Keratinocyte (primary cell): ENCODE measurements at regions not wholly inside any gene's neighbourhood (a gene's known extent, or its start where the extent isn't known, plus 50 kb on each side); places are given as distances from the start of the nearest gene placed in this dataset.
"Not testable (repeated sequence)": the region's sequence is repeated elsewhere in the genome, so short reads cannot be mapped to it uniquely, and the experiment has no call there.

Experiments used
- DNase-seq: peaks from one replicate; pipeline ENCODE4 v3.0.0-alpha.2; 2011; ENCODE audit warnings: low read depth, missing footprints, low spot score
- FAIRE-seq: peaks from 2 replicates; lab custom pipeline; 2011; peaks lifted over from hg19 to GRCh38; lab: Jason Lieb, UNC
- H2AFZ ChIP-seq: 2 replicates; pipeline ENCODE4 v1.6.0; 2012; ENCODE audit warnings: low read length, control low read depth, inconsistent platforms; ENCODE audit not compliant: control insufficient read depth
- H3K27ac ChIP-seq: 2 replicates; pipeline ENCODE4 v1.5.1; 2011; ENCODE audit warnings: low read length; ENCODE audit not compliant: control insufficient read depth, insufficient read depth
- H3K27me3 ChIP-seq: 3 replicates; pipeline ENCODE4 v1.6.0; 2011; ENCODE audit warnings: low read length; ENCODE audit not compliant: control insufficient read depth, insufficient read depth; ENCODE audit errors: extremely low read depth
- H3K36me3 ChIP-seq, 2 experiments: 2 replicates in 1 of 2; 3 replicates in 1 of 2; pipeline ENCODE4 v1.5.1; 2011; ENCODE audit warnings: low read length in 2 of 2, mild to moderate bottlenecking in 1 of 2; ENCODE audit not compliant: control insufficient read depth in 2 of 2, insufficient read depth in 2 of 2; ENCODE audit errors: extremely low read depth in 1 of 2
- H3K4me1 ChIP-seq: 3 replicates; pipeline ENCODE4 v1.5.1; 2011; ENCODE audit warnings: low read length; ENCODE audit not compliant: control insufficient read depth, insufficient read depth; ENCODE audit errors: extremely low read depth
- H3K4me2 ChIP-seq: 3 replicates; pipeline ENCODE4 v1.6.0; 2011; ENCODE audit warnings: low read depth, low read length; ENCODE audit not compliant: control insufficient read depth, insufficient read depth; ENCODE audit errors: extremely low read depth
- H3K4me3 ChIP-seq, 3 experiments: fragments of 200-600 bp in 1 of 3; sonication (generic) in 1 of 3; 2 replicates in 2 of 3; 3 replicates in 1 of 3; pipeline ENCODE4 v1.5.1; 2011 to 2016; ENCODE audit warnings: low read length in 3 of 3, mild to moderate bottlenecking in 3 of 3, control low read depth in 2 of 3, inconsistent platforms in 1 of 3, low read depth in 1 of 3, mixed read lengths in 1 of 3, mixed run types in 1 of 3, moderate library complexity in 1 of 3; ENCODE audit not compliant: control insufficient read depth in 2 of 3, insufficient read depth in 2 of 3; ENCODE audit errors: extremely low read depth in 1 of 3
- H3K79me2 ChIP-seq: 2 replicates; pipeline ENCODE4 v1.6.0; 2012; ENCODE audit warnings: low read length; ENCODE audit not compliant: control insufficient read depth, insufficient read depth
- H3K9ac ChIP-seq: 3 replicates; pipeline ENCODE4 v1.6.0; 2011; ENCODE audit warnings: low read length; ENCODE audit not compliant: control insufficient read depth, insufficient read depth; ENCODE audit errors: extremely low read depth
- H3K9me1 ChIP-seq: 3 replicates; pipeline ENCODE4 v1.6.0; 2011; ENCODE audit warnings: low read length; ENCODE audit not compliant: control insufficient read depth, insufficient read depth; ENCODE audit errors: extremely low read depth
- H3K9me3 ChIP-seq: 2 replicates; pipeline ENCODE4 v1.5.1; 2012; ENCODE audit warnings: low read depth, low read length; ENCODE audit not compliant: control insufficient read depth
- H4K20me1 ChIP-seq: 3 replicates; pipeline ENCODE4 v1.6.0; 2011; ENCODE audit warnings: low read length; ENCODE audit not compliant: control insufficient read depth, insufficient read depth; ENCODE audit errors: extremely low read depth
- EZH2 ChIP-seq: IDR thresholded peaks from one replicate; pipeline ENCODE4 v1.6.1; 2012; ENCODE audit warnings: inconsistent platforms, mild to moderate bottlenecking, low read length, moderate library complexity
- dilution Hi-C: fragments of 300-500 bp; cut with MboI; formaldehyde crosslinking; loops from one replicate; pipeline ENCODE4 v1.7.0; 2020; ENCODE audit warnings: low sequenced_read_pairs; ENCODE audit not compliant: extremely low pct_ligation_motif_present
- TF ChIP-seq, protein P1 (sequence below), 3 experiments: IDR thresholded peaks in 1 of 3; conservative IDR thresholded peaks in 1 of 3; optimal IDR thresholded peaks in 1 of 3; 2 replicates in 2 of 3; 3 replicates in 1 of 3; pipeline versions ENCODE3 to v1.5.1; 2011; ENCODE audit warnings: low read length in 3 of 3, mild to moderate bottlenecking in 3 of 3, moderate library complexity in 2 of 3, control low read depth in 1 of 3, inconsistent platforms in 1 of 3; ENCODE audit not compliant: insufficient read depth in 2 of 3; ENCODE audit errors: extremely low read depth in 1 of 3

DNA sequence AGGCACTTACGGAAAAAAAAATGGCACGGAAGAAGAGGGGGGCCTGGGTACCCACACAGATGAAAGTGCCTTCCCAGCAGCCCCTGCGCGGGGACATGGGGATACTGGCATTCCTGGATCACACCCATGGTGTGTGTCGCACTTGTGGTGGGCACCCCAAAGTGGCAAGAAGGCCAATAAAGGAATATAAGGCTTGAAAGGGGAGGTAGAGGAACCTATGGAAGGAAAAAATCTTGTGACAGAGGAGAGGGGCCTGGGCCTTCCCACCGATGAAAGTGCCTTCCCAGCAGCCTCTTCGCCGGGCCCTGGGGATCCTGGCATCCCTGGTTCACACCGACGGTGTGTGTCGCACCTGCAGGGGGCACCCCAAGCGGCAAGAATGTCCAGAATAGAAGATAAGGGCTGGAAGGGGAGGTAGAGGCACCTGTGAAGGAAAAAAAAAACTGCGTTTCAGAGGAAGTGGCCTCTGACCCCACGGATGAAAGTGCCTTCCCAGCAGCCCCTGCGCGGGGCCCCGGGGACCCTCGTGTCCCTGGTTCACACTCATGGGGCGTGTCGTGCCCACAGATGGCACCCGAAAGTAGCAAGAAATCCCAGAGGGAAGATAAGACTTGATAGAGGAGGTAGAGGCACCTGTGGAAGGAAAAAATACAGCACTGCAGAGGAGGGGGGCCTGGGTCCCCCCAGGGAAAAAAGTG, 284.0 kb downstream of the ALG10 start:
- dilution Hi-C loops: no loop called here
- TF ChIP-seq, protein P1, sequence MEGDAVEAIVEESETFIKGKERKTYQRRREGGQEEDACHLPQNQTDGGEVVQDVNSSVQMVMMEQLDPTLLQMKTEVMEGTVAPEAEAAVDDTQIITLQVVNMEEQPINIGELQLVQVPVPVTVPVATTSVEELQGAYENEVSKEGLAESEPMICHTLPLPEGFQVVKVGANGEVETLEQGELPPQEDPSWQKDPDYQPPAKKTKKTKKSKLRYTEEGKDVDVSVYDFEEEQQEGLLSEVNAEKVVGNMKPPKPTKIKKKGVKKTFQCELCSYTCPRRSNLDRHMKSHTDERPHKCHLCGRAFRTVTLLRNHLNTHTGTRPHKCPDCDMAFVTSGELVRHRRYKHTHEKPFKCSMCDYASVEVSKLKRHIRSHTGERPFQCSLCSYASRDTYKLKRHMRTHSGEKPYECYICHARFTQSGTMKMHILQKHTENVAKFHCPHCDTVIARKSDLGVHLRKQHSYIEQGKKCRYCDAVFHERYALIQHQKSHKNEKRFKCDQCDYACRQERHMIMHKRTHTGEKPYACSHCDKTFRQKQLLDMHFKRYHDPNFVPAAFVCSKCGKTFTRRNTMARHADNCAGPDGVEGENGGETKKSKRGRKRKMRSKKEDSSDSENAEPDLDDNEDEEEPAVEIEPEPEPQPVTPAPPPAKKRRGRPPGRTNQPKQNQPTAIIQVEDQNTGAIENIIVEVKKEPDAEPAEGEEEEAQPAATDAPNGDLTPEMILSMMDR (optimal IDR thresholded peaks at IDR 0.05 in 1 of 3, IDR thresholded peaks at IDR 0.05 in 1 of 3, conservative IDR thresholded peaks at IDR 0.05 in 1 of 3; ENCODE audit: extremely low read depth in 1 of 3, insufficient read depth in 2 of 3, low read length in 3 of 3): no peak
- no peak for TF ChIP-seq EZH2
- no peak overlapping the region for H3K4me3 ChIP-seq
- peaks cover 12% of the 10 kb centered on the region for H3K9me3 ChIP-seq
- no peak overlapping the region for H3K9ac ChIP-seq
- no peaks in the 10 kb centered on the region for H3K36me3 ChIP-seq
- no peaks in the 10 kb centered on the region for H3K9me1 ChIP-seq
- no peak overlapping the region for H3K27ac ChIP-seq
- H3K4me2 ChIP-seq: no peak overlapping the region
- DNase-seq: no peak
- FAIRE-seq: no peak
- H3K79me2 ChIP-seq: no peaks in the 10 kb centered on the region
- H4K20me1 ChIP-seq: no peaks in the 10 kb centered on the region
- H3K27me3 ChIP-seq: no peaks in the 10 kb centered on the region
- no peak overlapping the region for H2AFZ ChIP-seq
- no peaks in the 10 kb centered on the region for H3K4me1 ChIP-seq

DNA sequence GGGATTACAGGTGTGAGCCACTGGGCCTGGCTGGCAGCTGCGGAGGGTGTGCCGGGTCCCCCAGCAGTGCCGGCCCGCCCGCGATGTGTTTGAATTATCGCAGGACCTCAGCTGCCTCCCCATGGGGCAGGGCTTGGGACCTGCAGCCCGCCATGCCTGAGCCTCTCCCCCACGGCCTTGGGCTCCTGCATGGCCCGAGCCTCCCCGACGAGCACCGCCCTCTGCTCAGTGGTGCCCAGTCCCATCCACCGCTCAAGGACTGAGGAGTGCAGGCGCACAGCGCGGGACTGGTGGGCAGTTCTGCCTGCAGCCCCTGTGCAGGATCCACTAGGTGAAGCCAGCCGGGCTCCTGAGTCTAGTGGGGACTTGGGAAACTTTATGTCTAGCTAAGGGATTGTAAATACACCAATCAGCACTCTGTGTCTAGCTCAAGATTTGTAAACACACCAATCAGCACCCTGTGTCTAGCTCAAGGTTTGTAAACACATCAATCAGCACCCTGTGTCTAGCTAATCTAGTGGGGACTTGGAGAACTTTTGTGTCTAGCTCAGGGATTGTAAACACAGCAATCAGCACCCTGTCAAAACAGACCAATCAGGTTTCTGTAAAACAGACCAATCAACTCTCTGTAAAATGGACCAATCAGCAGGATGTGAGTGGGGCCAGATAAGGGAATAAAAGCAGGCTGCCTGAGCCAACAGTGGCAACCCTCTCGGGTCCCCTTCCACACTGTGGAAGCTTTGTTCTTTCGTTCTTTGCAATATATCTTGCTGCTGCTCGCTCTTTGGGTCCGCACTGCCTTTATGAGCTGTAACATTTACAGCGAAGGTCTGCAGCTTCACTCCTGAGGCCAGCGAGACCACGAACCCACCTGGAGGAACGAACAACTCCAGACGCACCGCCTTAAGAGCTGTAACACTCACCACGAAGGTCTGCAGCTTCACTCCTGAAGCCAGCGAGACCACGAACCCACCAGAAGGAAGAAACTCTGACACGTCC, 287.8 kb downstream of the ALG10 start:
- H3K27me3 ChIP-seq, H3K9me1 ChIP-seq, H3K9ac ChIP-seq, H3K4me1 ChIP-seq, H3K4me3 ChIP-seq, H3K27ac ChIP-seq, H4K20me1 ChIP-seq, H2AFZ ChIP-seq, dilution Hi-C loops, H3K4me2 ChIP-seq, H3K79me2 ChIP-seq, DNase-seq, H3K9me3 ChIP-seq, H3K36me3 ChIP-seq, FAIRE-seq: not testable (repeated sequence)
